ENCODE measurements at regions not wholly inside any gene's neighbourhood (a gene's known extent, or its start where the extent isn't known, plus 50 kb on each side); places are given as distances from the start of the nearest gene placed in this dataset.
"Not testable (repeated sequence)": the region's sequence is repeated elsewhere in the genome, so short reads cannot be mapped to it uniquely, and the experiment has no call there.

- TF ChIP-seq CTCF (IDR thresholded peaks at IDR 0.05; ENCODE audit: low read depth, low read length): no peak
- DNase-seq (ENCODE audit: low read depth in 2 of 2): no peak
- no peak overlapping the region for H3K4me3 ChIP-seq (replicated peaks in 1 of 2; ENCODE audit: low read depth in 2 of 2, low read length in 2 of 2)
These were observed 811.0 kb downstream of the METTL15 start for GRCh38 chr11:28919194-28919593.

- no peak overlapping the region for H3K4me3 ChIP-seq (replicated peaks in 1 of 2; ENCODE audit: low read depth in 2 of 2, low read length in 2 of 2)
- DNase-seq (ENCODE audit: low read depth in 2 of 2): no peak
- no peak for TF ChIP-seq CTCF (IDR thresholded peaks at IDR 0.05; ENCODE audit: low read depth, low read length)
These were observed 805.7 kb downstream of the METTL15 start for GRCh38 chr11:28913883-28914282.

- no peak overlapping the region for H3K4me3 ChIP-seq (replicated peaks in 1 of 2; ENCODE audit: low read depth in 2 of 2, low read length in 2 of 2)
- DNase-seq (ENCODE audit: low read depth in 2 of 2): no peak
- TF ChIP-seq CTCF (IDR thresholded peaks at IDR 0.05; ENCODE audit: low read depth, low read length): no peak
These were observed 803.6 kb downstream of the METTL15 start for GRCh38 chr11:28911829-28912228.

- peak in 1 of 2 donors; percentile 16 for DNase-seq (ENCODE audit: low read depth in 2 of 2)
- no peak for TF ChIP-seq CTCF (IDR thresholded peaks at IDR 0.05; ENCODE audit: low read depth, low read length)
- no peak overlapping the region for H3K4me3 ChIP-seq (replicated peaks in 1 of 2; ENCODE audit: low read depth in 2 of 2, low read length in 2 of 2)
These were observed 802.7 kb downstream of the METTL15 start for GRCh38 chr11:28910926-28911325.

- no peak for TF ChIP-seq CTCF (IDR thresholded peaks at IDR 0.05; ENCODE audit: low read depth, low read length)
- H3K4me3 ChIP-seq (replicated peaks in 1 of 2; ENCODE audit: low read depth in 2 of 2, low read length in 2 of 2): no peak overlapping the region
- peak; percentile 38 to 44 for DNase-seq (ENCODE audit: low read depth in 2 of 2)
These were observed 795.5 kb downstream of the METTL15 start for GRCh38 chr11:28903716-28904115.

GRCh38 chr11:28900427-28900826 lies 792.2 kb downstream of the METTL15 start:
- no peak overlapping the region for H3K4me3 ChIP-seq (replicated peaks in 1 of 2; ENCODE audit: low read depth in 2 of 2, low read length in 2 of 2)
- no peak for TF ChIP-seq CTCF (IDR thresholded peaks at IDR 0.05; ENCODE audit: low read depth, low read length)
- DNase-seq (ENCODE audit: low read depth in 2 of 2): no peak

- H3K4me3 ChIP-seq (replicated peaks in 1 of 2; ENCODE audit: low read depth in 2 of 2, low read length in 2 of 2): no peak overlapping the region
- no peak for TF ChIP-seq CTCF (IDR thresholded peaks at IDR 0.05; ENCODE audit: low read depth, low read length)
- DNase-seq (ENCODE audit: low read depth in 2 of 2): peak in 1 of 2 donors; percentile 8
These were observed 791.5 kb downstream of the METTL15 start for GRCh38 chr11:28899706-28900105.

- DNase-seq (ENCODE audit: low read depth in 2 of 2); H3K4me3 ChIP-seq (replicated peaks in 1 of 2; ENCODE audit: low read depth in 2 of 2, low read length in 2 of 2): not testable (repeated sequence)
These were observed 782.4 kb downstream of the METTL15 start for GRCh38 chr11:28890601-28891040.
